ENCODE measurements at regions not wholly inside any gene's neighbourhood (a gene's known extent, or its start where the extent isn't known, plus 50 kb on each side); places are given as distances from the start of the nearest gene placed in this dataset.

DNA sequence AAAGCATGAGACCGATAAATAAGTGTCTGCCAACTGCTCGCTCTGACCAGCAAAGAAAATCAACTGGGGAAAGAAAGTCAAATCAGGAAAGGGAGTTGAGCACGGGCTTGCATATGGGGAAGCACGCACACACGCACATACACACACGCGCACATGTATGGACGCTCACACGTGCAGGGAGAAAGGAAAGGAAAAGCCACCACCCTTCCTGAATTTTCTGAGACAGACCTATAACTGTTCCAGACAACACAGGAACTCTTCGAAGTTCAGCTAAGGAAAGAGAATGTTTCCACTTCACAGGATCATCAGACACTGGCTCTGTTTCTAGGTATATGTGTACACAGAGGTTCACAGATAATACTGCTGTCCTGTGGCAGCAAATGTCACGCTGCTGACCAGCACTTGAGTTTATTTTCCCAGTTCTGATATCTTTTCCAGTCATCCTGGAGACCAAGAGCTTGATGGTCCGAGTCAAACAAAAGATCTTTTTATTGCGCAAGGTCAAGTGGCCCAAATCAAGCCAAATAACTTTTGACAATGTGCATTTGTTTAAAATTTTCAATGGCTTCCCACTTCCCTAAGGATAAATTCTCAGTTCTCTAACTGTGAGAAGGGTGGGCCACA lies 82.1 kb upstream of the TMCC3 start:
- TF ChIP-seq, protein P1, sequence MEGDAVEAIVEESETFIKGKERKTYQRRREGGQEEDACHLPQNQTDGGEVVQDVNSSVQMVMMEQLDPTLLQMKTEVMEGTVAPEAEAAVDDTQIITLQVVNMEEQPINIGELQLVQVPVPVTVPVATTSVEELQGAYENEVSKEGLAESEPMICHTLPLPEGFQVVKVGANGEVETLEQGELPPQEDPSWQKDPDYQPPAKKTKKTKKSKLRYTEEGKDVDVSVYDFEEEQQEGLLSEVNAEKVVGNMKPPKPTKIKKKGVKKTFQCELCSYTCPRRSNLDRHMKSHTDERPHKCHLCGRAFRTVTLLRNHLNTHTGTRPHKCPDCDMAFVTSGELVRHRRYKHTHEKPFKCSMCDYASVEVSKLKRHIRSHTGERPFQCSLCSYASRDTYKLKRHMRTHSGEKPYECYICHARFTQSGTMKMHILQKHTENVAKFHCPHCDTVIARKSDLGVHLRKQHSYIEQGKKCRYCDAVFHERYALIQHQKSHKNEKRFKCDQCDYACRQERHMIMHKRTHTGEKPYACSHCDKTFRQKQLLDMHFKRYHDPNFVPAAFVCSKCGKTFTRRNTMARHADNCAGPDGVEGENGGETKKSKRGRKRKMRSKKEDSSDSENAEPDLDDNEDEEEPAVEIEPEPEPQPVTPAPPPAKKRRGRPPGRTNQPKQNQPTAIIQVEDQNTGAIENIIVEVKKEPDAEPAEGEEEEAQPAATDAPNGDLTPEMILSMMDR (IDR thresholded peaks at IDR 0.05): no peak
- TF ChIP-seq EZH2 (IDR thresholded peaks at IDR 0.05) (no peak), EZH2phosphoT487 (IDR thresholded peaks at IDR 0.05) (no peak)
